NCI-H1694 treated with DMSO at 0.1 percent for 48 hours (cell line): ENCODE measurements at regions not wholly inside any gene's neighbourhood (a gene's known extent, or its start where the extent isn't known, plus 50 kb on each side); places are given as distances from the start of the nearest gene placed in this dataset.

Source experiments
- DNase-seq: peaks from one replicate; lab custom pipeline; 2025; lab: John Stamatoyannopoulos, UW

DNA sequence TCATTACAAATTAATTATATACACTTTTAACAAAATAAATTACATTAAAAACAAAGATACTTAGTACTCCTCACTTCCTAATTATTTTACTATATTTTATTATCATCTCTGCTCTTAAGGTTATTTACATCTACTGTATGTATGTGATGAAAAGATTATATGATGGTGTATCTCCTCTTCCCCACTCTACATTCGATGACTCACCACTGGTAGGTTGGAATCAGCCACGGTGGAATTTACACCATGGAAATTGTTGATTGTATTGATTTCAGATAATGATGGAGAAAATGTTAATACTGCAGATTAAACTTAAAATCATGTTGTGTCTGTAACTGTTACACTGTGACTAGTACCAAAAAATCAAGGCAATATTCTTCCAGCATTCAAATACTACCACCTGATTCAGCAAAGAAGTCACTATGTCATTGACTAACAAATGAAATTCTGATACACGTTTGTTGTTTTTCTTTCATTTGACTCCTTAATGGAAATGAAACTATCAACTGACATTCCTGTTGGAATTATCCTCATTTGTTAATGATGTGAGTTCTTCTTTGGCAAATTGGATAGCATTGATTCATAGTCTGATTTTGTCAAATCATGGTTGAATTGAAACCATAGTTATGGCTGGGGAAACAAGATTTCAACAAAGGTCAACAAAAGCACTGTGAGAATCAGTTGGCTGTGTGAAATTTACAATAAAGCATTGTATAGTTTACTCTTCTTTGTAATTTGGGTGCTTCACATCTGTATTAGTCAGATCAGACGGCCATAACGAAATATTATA, 69.0 kb upstream of the NLK start:
- DNase-seq = no peak

DNA sequence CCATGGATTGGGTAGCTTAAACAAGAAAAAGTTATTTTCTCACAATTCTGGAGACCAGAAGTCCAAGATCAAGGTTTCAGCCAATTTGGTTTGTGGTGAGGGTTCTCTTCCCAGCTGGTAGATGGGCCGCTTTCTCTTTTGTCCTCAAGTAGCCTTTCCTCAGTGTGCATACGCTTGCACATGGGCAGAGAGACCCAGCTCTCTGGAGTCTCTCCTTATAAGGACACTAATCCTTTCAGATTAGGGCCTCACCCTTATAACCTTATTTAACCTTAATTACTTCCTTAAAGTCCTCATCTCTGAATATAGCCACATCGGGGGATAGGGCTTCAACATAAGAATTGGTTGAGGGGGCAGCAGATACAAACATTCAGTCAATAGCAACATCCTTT, 68.4 kb upstream of the NLK start:
- no peak for DNase-seq

GRCh38 chr17:27974531-27975145, 67.8 kb upstream of the NLK start:
- no peak for DNase-seq

DNA sequence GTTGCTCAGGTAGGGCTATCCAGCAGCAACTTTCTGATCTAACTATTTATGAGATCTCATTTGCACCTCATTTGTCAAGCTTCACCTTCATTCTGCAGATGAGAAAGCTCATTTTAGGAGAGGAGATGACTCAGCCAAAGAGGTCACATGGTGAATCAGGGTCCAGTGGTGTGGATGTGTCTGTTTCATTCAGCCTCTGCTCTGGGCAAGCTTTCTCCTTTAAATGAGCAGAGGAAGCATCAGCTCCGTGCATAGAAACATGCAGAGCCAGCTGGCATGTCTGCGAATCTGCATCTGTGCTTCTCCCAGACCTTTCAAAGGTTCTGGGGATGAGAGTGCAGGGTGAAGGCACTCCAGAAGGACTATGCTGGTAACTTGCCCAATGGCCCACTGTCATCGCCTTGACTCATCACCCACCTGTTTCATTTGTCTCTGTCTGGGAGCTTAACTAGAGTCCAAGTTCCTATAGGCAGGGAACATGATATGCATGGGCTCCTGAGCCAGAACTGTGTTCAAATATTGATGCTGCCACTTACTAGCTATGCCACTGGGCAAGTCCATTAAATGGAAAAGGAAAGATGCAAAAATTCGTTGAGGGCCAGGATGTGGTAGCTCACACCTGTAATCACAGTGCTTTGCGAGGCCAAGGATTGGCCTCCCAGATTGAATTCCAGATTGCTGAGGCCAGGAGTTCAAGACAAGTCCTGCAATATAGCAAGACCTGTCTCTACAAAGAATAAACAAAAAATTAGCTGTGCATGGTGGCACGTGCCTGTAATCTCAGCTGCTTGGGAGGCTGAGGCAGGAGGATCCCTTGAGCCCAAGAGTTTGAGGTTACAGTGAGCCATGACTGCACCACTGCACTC, 67.1 kb upstream of the NLK start:
- DNase-seq = peak; percentile 82

DNA sequence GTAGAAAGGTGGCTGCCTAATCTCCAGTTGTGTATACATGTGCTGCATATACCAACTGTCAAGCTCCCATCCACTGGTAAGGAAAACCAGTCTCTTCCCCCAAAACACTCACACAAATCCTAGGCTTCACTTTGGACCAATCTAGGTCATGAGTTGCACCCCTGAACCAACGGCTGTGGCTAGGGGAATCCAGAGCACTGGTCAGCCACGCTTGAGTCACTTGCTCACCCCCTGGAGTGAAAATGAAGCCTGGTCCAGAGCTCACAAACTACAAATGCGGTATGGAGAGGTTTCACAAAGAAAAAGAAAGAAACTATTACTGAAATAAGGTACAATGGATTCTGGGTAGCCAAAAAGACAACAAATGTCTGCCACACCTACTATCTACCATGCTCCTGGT, 66.1 kb upstream of the NLK start:
- no peak for DNase-seq

DNA sequence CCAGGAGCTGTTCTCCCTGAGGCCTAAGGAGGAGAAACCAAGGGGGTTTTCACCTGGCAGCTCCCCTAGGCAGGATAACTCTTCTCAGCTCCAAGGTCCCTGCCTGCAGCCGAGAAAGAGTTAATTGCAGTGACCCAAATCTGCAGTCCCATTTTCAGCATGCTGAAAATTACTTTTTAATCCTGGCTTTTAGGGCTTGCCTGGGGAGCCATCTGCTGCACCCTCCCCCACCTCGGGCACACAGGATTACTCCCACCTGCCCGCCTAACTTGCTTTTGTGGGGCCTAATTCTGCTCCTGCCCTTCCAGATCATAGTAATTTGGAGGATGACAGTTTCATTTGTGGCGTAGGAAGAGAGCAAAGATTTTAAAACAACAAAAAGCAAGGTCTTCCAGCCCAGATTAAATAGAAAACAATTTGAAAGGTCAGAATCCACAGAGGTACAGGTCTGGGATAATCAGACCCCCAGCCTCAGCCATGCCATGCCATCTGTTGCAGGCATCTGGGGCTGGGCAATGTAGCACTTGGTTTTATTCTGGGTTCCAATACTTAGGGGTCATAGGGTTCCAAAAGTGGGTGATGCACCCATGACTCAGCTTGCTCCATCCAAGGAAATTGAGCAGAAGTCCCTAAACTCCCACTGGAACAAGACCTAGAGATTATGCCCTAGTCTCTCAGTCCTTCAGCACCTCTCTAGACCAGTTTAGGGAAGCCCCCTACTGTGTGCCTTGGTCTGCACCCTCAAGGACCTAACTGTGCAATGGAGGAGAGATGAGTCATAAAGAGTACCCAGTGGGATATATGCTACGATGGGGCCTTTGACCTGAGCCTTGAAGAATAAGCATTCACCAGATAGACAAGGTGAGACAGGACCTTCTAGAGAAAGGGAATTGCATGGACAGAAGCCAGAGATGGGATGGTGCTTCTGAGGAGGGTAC, 64.5 kb upstream of the NLK start:
- peak; percentile 62 for DNase-seq

GRCh38 chr17:27978689-27979175, 63.7 kb upstream of the NLK start:
- no peak for DNase-seq

- DNase-seq = no peak
Observed at GRCh38 chr17:27980043-27980442, 62.4 kb upstream of the NLK start.

DNA sequence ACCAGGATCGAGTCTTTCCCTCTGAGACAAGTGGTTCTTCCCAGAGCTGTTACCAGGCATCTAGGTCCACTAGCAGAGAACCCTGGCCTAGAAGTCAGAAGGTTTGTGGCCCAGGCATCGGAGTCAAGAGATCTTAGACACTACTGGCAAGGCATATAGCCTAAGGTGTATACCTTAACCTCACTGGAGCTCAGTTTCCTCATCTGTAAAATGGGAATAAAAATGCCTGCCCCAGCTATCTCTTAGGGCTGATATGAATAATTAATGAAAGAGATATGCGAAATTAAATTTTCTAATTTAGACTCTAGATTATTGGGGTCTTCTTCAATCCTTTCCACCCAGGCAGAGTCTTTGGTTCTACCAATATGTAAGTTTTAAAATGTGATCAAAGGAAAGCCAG, 60.5 kb upstream of the NLK start:
- no peak for DNase-seq

DNA sequence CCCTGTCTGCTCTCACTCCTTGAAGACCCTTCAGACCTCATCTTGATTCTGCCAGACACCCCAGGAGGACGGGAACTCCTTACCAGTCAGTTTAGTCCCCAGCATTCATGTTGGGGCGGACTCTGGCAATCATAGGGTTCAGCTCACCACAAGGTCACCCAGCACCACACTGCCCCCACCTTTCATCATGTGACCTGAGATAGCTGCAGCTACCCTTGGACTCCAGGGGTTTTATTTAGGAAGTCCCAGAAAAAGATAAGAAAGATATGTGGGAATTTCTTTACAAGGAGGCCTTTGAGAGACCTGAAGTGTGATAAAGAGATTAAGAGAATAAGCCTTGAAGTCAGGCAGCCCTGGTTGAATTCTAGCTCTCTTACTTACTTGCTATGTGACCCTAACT, 59.8 kb upstream of the NLK start:
- no peak for DNase-seq

GRCh38 chr17:27983853-27984252, 58.6 kb upstream of the NLK start:
- DNase-seq = no peak

DNA sequence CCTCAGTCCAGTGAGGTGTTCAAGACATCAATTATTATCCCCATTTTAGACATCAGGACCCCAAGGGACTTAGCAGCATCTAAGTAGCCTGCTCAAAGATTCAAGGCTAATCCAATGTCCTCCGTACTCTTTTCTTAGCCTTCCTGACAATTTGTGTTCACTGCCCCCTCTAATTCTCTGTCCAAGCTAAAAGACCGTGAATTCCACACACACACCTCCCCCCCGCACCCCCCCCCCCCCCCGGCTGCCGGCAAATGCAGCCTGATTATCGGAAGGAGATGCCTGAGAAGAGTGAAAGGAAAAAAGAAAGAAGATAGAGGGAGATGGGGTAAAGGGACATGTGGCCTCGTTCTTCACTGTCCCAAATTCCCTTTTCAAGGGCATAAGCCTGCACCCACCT, 58.1 kb upstream of the NLK start:
- no peak for DNase-seq

GRCh38 chr17:27984816-27985215, 57.7 kb upstream of the NLK start:
- DNase-seq = no peak

DNA sequence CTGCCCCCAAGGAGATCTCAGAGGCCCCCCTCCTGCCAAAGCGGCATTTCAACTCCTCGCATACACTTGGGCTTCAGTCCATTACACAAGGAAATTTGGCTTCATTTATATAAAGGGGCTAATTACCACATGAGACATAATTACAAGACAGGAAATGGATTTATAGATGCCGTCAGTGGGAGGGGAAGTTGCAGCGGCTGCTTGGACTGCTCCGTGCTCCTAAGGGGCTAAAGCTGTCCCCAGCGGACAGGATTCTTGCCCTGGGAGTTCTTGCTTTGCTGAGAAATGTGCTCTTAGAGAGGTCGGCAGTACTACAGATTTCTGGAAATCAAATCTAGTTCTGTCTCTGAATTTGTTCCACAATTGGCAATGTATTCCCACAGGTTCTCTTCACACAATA, 57.2 kb upstream of the NLK start:
- no peak for DNase-seq

DNA sequence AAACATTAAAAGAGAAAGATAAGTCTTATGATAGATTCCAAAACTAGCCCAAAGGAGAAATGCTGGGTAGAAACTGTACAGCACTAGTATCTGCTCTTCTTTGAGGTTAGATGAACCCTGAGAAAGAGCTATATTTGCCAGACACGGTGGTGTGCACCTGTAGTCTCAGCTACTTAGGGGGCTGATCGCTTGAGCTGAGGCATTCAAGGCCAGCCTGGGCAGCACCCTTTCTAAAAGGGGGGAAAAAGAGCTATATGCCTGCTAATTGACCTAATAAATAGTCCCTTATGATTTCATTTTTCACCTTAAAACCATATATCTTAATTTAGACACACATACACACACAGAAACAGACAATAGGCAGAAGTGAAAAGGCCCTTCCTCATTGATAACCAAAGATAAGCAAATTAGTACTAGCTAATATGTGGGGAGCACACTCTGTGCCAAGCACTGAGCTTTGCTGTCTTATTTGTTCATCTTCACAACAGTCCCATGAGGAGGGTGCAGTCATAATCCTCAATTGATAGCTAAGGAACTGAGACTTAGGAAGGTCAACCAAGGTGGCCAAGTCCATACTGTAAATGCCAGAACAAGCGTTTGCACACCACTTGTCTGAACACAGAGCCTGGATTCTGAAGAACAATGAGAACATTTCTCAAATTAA, 56.6 kb upstream of the NLK start:
- DNase-seq = no peak

GRCh38 chr17:27986805-27987684, 55.4 kb upstream of the NLK start:
- no peak for DNase-seq

GRCh38 chr17:27989046-27989445, 53.4 kb upstream of the NLK start:
- no peak for DNase-seq

GRCh38 chr17:27990100-27990499, 52.4 kb upstream of the NLK start:
- DNase-seq = no peak

DNA sequence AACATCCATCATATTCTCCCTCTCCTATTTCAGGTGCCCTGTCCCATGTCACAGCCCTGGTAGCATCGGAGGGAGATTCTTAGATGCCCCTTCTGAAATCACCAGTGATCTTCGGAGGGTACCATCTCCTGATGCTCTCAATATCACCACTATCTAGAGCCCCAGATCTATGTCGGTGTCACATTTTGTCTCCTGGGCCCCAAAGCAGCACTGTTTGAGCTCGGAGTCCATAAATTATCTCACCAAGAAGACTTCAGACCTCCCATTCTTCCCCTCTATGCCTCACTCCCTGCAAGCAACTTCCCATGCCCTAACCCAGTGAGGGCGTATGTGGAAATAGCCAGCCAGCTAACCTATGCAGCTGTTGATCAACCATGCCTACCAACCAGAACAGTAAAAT, 51.5 kb upstream of the NLK start:
- no peak for DNase-seq

- DNase-seq = no peak
Observed at GRCh38 chr17:27991462-27991993, 50.9 kb upstream of the NLK start.
